ENCODE measurements at regions not wholly inside any gene's neighbourhood (a gene's known extent, or its start where the extent isn't known, plus 50 kb on each side); places are given as distances from the start of the nearest gene placed in this dataset.

DNA sequence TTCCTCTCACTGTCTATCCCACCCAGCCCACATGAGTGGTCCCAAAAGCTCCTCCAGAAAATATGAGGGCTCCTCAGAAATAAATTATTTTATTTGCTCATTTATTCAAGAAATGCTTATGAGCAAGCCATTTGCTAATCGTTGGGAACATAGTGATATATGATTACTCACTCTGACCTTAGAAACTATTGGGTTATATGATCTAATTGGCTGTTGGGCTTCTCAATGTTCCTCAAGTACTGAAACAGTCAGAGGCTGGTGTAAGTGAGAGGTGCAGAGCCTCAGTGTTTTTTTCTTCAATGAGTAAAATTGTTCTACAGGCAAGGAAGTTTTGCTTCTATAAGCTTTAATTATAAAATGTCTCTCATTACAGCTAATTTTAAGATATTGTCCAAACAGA lies 893.8 kb upstream of the INTU start:
- no peak for ATAC-seq
- TF ChIP-seq ARNTL (CRISPR knock-in tag; IDR thresholded peaks at IDR 0.05; ENCODE audit: borderline replicate concordance, low read depth) (no peak), OSR1 (CRISPR knock-in tag; IDR thresholded peaks at IDR 0.05) (no peak), POU6F1 (CRISPR knock-in tag; IDR thresholded peaks at IDR 0.05; ENCODE audit: borderline replicate concordance, low read depth) (no peak), RARB (CRISPR knock-in tag; IDR thresholded peaks at IDR 0.05) (no peak), BACH2 (CRISPR knock-in tag; IDR thresholded peaks at IDR 0.05; ENCODE audit: borderline replicate concordance) (no peak), TOX (CRISPR knock-in tag; IDR thresholded peaks at IDR 0.05; ENCODE audit: borderline replicate concordance) (no peak), ISL1 (CRISPR knock-in tag; IDR thresholded peaks at IDR 0.05) (no peak), ZNF8 (CRISPR knock-in tag; IDR thresholded peaks at IDR 0.05) (no peak), ZFP30 (CRISPR knock-in tag; IDR thresholded peaks at IDR 0.05) (no peak), ZNF70 (CRISPR knock-in tag; IDR thresholded peaks at IDR 0.05) (no peak), ZFP3 (CRISPR knock-in tag; IDR thresholded peaks at IDR 0.05) (no peak), GLIS3 (CRISPR knock-in tag; IDR thresholded peaks at IDR 0.05) (no peak)
- TF ChIP-seq, protein P1, sequence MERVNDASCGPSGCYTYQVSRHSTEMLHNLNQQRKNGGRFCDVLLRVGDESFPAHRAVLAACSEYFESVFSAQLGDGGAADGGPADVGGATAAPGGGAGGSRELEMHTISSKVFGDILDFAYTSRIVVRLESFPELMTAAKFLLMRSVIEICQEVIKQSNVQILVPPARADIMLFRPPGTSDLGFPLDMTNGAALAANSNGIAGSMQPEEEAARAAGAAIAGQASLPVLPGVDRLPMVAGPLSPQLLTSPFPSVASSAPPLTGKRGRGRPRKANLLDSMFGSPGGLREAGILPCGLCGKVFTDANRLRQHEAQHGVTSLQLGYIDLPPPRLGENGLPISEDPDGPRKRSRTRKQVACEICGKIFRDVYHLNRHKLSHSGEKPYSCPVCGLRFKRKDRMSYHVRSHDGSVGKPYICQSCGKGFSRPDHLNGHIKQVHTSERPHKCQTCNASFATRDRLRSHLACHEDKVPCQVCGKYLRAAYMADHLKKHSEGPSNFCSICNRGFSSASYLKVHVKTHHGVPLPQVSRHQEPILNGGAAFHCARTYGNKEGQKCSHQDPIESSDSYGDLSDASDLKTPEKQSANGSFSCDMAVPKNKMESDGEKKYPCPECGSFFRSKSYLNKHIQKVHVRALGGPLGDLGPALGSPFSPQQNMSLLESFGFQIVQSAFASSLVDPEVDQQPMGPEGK (CRISPR knock-in tag; IDR thresholded peaks at IDR 0.05; ENCODE audit: borderline replicate concordance): no peak

DNA sequence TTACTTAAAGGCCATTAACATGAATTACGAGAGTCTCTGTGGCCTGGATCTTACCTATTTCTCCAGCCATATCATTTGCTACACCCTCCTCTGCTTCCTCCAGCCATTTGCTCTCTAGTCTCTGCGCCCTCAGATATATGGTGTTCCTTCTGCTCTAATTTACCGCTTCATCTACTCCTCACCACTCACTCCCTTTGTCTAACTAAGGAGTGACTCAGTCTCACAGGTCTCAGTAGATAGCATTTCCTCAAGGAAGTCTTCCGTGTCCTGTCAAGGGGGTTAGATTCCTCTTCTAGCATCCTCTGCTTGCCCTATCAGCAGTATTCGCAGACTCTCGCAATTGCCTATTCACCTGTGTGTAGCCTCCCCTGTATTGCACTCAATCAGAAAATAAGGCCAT lies 892.1 kb upstream of the INTU start:
- TF ChIP-seq ZFP3 (CRISPR knock-in tag; IDR thresholded peaks at IDR 0.05) (no peak), CREB5 (CRISPR knock-in tag; IDR thresholded peaks at IDR 0.05; ENCODE audit: low read depth) (no peak), ZNF70 (CRISPR knock-in tag; IDR thresholded peaks at IDR 0.05) (no peak), TOX (CRISPR knock-in tag; IDR thresholded peaks at IDR 0.05; ENCODE audit: borderline replicate concordance) (no peak), ESRRG (CRISPR knock-in tag; IDR thresholded peaks at IDR 0.05) (no peak), SNAI2 (CRISPR knock-in tag; IDR thresholded peaks at IDR 0.05) (no peak), ZFP30 (CRISPR knock-in tag; IDR thresholded peaks at IDR 0.05) (no peak), BACH2 (CRISPR knock-in tag; IDR thresholded peaks at IDR 0.05; ENCODE audit: borderline replicate concordance) (no peak), ARNTL (CRISPR knock-in tag; IDR thresholded peaks at IDR 0.05; ENCODE audit: borderline replicate concordance, low read depth) (no peak), GLIS3 (CRISPR knock-in tag; IDR thresholded peaks at IDR 0.05) (no peak), POU6F1 (CRISPR knock-in tag; IDR thresholded peaks at IDR 0.05; ENCODE audit: borderline replicate concordance, low read depth) (no peak), OSR1 (CRISPR knock-in tag; IDR thresholded peaks at IDR 0.05) (no peak), RARB (CRISPR knock-in tag; IDR thresholded peaks at IDR 0.05) (no peak), ISL1 (CRISPR knock-in tag; IDR thresholded peaks at IDR 0.05) (no peak), CSDC2 (CRISPR knock-in tag; IDR thresholded peaks at IDR 0.05) (no peak), TCF4 (CRISPR knock-in tag; IDR thresholded peaks at IDR 0.05; ENCODE audit: borderline replicate concordance) (no peak), ZC3H10 (CRISPR knock-in tag; IDR thresholded peaks at IDR 0.05) (no peak)
- TF ChIP-seq, protein P1 (CRISPR knock-in tag; IDR thresholded peaks at IDR 0.05; ENCODE audit: borderline replicate concordance): no peak
- TF ChIP-seq, protein P2, sequence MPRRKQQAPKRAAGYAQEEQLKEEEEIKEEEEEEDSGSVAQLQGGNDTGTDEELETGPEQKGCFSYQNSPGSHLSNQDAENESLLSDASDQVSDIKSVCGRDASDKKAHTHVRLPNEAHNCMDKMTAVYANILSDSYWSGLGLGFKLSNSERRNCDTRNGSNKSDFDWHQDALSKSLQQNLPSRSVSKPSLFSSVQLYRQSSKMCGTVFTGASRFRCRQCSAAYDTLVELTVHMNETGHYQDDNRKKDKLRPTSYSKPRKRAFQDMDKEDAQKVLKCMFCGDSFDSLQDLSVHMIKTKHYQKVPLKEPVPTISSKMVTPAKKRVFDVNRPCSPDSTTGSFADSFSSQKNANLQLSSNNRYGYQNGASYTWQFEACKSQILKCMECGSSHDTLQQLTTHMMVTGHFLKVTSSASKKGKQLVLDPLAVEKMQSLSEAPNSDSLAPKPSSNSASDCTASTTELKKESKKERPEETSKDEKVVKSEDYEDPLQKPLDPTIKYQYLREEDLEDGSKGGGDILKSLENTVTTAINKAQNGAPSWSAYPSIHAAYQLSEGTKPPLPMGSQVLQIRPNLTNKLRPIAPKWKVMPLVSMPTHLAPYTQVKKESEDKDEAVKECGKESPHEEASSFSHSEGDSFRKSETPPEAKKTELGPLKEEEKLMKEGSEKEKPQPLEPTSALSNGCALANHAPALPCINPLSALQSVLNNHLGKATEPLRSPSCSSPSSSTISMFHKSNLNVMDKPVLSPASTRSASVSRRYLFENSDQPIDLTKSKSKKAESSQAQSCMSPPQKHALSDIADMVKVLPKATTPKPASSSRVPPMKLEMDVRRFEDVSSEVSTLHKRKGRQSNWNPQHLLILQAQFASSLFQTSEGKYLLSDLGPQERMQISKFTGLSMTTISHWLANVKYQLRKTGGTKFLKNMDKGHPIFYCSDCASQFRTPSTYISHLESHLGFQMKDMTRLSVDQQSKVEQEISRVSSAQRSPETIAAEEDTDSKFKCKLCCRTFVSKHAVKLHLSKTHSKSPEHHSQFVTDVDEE (CRISPR knock-in tag; IDR thresholded peaks at IDR 0.05): no peak
- TF ChIP-seq, protein P3, sequence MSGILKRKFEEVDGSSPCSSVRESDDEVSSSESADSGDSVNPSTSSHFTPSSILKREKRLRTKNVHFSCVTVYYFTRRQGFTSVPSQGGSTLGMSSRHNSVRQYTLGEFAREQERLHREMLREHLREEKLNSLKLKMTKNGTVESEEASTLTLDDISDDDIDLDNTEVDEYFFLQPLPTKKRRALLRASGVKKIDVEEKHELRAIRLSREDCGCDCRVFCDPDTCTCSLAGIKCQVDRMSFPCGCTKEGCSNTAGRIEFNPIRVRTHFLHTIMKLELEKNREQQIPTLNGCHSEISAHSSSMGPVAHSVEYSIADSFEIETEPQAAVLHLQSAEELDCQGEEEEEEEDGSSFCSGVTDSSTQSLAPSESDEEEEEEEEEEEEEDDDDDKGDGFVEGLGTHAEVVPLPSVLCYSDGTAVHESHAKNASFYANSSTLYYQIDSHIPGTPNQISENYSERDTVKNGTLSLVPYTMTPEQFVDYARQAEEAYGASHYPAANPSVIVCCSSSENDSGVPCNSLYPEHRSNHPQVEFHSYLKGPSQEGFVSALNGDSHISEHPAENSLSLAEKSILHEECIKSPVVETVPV (CRISPR knock-in tag; IDR thresholded peaks at IDR 0.05): no peak
- no peak for ATAC-seq
